ENCODE measurements at regions not wholly inside any gene's neighbourhood (a gene's known extent, or its start where the extent isn't known, plus 50 kb on each side); places are given as distances from the start of the nearest gene placed in this dataset.

DNA sequence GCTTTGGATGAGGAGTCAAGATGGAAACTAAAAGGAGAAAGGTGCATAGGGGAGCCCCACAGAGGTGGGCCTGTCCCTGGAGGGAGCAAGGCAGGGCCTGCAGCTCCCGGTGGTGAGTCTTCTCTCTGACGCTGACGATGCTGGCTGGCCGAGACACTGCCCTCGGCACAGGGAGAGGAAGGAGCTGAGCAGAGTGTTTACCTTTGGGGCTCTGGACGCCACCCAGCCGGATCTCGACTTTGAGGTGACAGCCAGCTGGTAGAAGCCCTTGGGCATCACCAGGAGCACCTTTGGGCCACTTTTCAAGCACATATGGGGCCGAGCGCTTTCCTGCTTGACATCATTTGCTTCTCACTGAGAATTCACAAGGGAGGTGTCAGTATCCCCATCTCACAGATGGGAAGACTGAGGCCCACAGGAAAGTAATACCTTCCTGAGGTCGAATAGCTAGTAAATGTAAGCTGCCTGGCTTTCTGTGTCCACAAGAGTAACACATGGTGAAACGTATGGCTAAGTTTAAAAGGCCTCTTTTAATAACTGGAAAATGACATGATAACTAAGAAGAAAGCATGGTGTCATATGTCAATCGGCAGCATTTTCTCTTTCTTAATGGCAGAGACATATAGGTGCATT lies 294.3 kb upstream of the TNRC6C start:
- TF ChIP-seq, protein P1, sequence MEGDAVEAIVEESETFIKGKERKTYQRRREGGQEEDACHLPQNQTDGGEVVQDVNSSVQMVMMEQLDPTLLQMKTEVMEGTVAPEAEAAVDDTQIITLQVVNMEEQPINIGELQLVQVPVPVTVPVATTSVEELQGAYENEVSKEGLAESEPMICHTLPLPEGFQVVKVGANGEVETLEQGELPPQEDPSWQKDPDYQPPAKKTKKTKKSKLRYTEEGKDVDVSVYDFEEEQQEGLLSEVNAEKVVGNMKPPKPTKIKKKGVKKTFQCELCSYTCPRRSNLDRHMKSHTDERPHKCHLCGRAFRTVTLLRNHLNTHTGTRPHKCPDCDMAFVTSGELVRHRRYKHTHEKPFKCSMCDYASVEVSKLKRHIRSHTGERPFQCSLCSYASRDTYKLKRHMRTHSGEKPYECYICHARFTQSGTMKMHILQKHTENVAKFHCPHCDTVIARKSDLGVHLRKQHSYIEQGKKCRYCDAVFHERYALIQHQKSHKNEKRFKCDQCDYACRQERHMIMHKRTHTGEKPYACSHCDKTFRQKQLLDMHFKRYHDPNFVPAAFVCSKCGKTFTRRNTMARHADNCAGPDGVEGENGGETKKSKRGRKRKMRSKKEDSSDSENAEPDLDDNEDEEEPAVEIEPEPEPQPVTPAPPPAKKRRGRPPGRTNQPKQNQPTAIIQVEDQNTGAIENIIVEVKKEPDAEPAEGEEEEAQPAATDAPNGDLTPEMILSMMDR (conservative IDR thresholded peaks at IDR 0.05) = no peak
- TF ChIP-seq ZFX (IDR thresholded peaks at IDR 0.05) = no peak
- H3K27ac ChIP-seq = no peak overlapping the region

DNA sequence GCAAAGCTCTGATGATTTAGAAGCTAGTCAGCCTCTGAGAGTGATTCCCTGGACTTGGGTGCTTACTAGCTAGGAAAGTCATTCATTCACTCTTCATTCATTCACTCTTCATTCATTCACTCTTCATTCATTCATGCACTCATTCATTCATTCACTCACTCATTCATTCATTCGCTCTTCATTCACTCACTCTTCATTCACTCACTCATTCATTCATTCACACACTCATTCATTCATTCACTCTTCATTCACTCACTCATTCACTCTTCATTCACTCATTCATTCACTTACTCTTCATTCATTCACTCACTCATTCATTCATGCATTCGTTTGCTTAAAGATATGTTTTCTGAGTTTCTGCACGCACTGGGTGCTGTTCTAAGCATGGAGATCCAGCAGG lies 292.7 kb upstream of the TNRC6C start:
- no peak overlapping the region for H3K27ac ChIP-seq
- no peak for TF ChIP-seq ZFX (IDR thresholded peaks at IDR 0.05)
- TF ChIP-seq, protein P1 (conservative IDR thresholded peaks at IDR 0.05) = no peak

DNA sequence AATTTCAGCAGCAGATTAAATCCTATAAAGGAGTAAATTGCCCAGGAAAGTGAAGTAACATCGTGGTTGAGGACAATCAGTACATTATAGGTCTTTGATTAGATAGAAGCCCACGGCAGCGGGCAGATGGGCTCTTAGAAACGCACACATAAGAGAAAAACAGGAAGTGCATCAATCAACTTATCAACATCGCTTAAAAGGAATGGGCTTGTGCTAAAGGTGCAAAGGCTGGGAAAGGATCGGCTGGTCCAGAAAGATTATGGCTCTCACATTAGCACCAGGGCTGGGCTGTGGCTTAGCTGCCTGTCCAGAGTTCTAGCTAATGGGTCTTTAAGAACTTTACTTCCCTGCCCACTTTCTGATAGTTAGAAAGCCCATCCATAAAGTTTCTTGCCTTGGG lies 292.0 kb upstream of the TNRC6C start:
- no peak overlapping the region for H3K27ac ChIP-seq
- no peak for TF ChIP-seq ZFX (IDR thresholded peaks at IDR 0.05)
- TF ChIP-seq, protein P1 (conservative IDR thresholded peaks at IDR 0.05) = no peak

DNA sequence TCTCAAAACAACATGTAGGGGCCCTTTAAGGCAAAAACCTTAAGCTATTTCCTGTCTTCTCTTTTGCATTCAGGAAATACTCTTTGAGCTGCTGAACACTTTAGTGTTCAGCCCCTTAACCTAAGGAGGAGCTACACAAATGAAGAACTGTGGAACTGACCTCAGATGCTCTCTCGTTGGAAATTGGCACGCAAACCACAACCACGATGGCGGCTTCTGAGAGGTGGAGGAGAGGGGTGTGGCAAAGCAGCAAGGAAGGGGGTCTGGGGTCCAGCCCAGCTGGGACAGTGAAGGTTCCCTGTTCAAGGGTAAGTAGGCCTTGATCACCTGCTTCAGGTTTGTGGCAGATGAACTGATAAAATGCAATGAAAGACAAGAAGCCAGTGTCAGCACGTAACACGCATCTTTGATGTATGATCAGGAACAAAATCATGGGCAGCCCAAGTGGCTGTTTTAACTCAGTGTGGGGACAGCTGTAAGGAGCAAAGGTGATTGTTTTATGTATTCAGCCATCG lies 291.6 kb upstream of the TNRC6C start:
- H3K27ac ChIP-seq = no peak overlapping the region

DNA sequence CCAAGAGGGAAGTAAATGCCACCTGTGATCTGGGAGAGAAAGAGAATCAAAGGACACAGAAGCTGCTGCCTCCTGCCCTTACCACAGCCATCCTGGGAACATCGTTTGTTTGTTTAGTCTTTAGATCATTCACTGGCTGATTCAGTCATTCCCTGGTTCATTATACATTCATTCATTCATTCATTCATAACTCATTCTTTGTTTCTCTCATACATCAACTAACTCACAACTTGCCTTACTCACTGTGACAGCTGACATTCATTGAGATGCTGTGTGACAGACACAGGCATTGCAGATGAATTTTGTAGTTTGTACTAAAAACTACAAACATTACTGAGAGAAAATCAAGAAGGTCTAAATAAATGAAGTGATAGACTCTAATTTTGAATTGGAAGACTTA lies 291.0 kb upstream of the TNRC6C start:
- H3K27ac ChIP-seq = no peak overlapping the region
- TF ChIP-seq, protein P1 (conservative IDR thresholded peaks at IDR 0.05) = no peak
- TF ChIP-seq ZFX (IDR thresholded peaks at IDR 0.05) = no peak

More for the DNA sequence above, 291.6 kb upstream of the TNRC6C start:
- TF ChIP-seq, protein P1 (conservative IDR thresholded peaks at IDR 0.05) = no peak
- no peak for TF ChIP-seq ZFX (IDR thresholded peaks at IDR 0.05)

DNA sequence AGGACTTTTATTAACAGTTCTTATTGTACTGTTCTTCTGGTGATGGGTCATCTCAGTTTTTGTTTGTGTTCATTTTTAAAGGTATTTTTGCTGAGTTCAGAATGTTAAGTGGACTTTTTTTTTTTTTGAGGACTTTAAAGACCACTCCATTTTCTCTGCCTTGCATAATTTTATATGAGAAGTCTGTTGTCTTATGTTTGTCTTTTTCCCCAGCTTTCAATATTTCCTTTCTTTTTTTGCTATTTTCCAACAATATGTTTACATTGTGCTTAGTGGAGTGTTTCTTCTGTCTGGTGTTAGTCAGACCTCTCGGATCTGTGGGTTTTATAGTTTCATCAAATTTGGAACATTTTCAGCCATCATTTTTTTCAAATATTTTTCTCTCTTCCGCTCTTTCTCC lies 290.0 kb upstream of the TNRC6C start:
- TF ChIP-seq, protein P1 (conservative IDR thresholded peaks at IDR 0.05) = no peak
- no peak for TF ChIP-seq ZFX (IDR thresholded peaks at IDR 0.05)
- H3K27ac ChIP-seq = no peak overlapping the region

DNA sequence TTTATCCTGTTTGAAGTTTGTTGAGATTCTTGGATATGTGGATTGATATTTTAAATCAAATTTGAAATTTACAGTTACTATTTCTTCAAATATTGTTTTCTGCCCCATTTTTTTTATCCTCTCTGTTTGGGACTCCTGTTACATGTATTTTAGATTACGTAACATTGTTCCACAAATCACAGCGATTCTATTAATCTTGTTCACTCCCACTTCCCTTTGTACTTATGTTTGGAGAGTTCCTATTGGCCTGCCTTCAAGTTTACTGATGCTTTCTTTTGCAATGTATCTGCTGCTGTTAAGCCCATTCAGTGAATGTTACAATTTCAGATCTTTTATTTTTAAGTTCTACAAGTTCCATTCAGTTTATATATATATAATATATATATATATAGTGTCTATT lies 288.3 kb upstream of the TNRC6C start:
- no peak for TF ChIP-seq ZFX (IDR thresholded peaks at IDR 0.05)
- TF ChIP-seq, protein P1 (conservative IDR thresholded peaks at IDR 0.05) = no peak
- no peak overlapping the region for H3K27ac ChIP-seq

Measured in C4-2B (cell line).